Activated CD8-positive, alpha-beta memory T cell treated with anti-CD3 and anti-CD28 coated beads, Interleukin-2, amount 10 ng/mL, durations not matched to agents 7 days and 5 days (primary cell): ENCODE measurements at regions not wholly inside any gene's neighbourhood (a gene's known extent, or its start where the extent isn't known, plus 50 kb on each side); places are given as distances from the start of the nearest gene placed in this dataset.

Experiments
- ATAC-seq: fragments of 150-1000 bp; cut with Tn5 transposase; one replicate; pipeline ENCODE4 v1.10.0; 2021; ENCODE audit warnings: moderate library complexity
- CTCF ChIA-PET: fragments of 350-600 bp; sonication (Branson Sonifier 250); formaldehyde crosslinking; loops from one replicate; lab custom pipeline; 2021; ENCODE audit warnings: antibody characterized with exemption; lab: Charles Lee
- DNase-seq: peaks from one replicate; pipeline ENCODE4 v3.0.0-alpha.2; 2020
- H3K27ac Mint-ChIP-seq: one replicate; pipeline ENCODE4 v1.8.0; 2021; ENCODE audit warnings: mild to moderate bottlenecking, mixed read lengths
- H3K27me3 Mint-ChIP-seq: one replicate; pipeline ENCODE4 v1.8.0; 2021; ENCODE audit warnings: mixed read lengths
- H3K36me3 Mint-ChIP-seq: one replicate; pipeline ENCODE4 v1.8.0; 2021; ENCODE audit warnings: mild to moderate bottlenecking, mixed read lengths
- H3K4me1 Mint-ChIP-seq: one replicate; pipeline ENCODE4 v1.8.0; 2021; ENCODE audit warnings: mixed read lengths
- H3K4me3 Mint-ChIP-seq: one replicate; pipeline ENCODE4 v1.8.0; 2021; ENCODE audit warnings: mild to moderate bottlenecking, moderate library complexity, mixed read lengths
- H3K9me3 Mint-ChIP-seq: one replicate; pipeline ENCODE4 v1.8.0; 2022; ENCODE audit warnings: low read depth, mixed read lengths

DNA sequence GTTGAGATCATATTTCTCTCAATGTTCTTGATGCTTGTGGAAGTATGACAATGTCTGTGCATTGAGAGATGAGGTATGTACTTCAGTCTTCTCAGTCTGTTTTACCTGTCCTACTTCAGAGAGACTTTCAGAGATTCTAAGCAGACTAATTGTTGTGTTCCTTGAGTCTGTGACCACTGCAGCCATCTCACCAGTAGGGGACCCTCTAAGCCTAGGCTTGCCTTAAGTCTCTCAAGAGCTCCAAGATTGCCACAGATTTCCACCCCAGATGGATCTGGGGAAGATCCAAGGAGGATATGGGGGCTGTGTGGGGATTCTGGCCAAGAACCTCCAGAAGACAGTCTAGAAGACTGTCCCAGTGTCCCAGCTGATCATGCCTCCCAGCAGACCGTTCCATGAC lies 179.9 kb upstream of the PLET1 start:
- ATAC-seq (no peak), DNase-seq (no peak)
- CTCF ChIA-PET, result no interaction called here
- Mint-ChIP-seq H3K36me3 (peaks cover 3% of the 10 kb centered on the region), H3K4me3 (no peak overlapping the region), H3K9me3 (peaks cover 18% of the 10 kb centered on the region), H3K4me1 (no peaks in the 10 kb centered on the region), H3K27me3 (peaks cover 38% of the 10 kb centered on the region), H3K27ac (no peak overlapping the region)

GRCh38 chr11:112448168-112448567 lies 187.5 kb upstream of the PLET1 start:
- CTCF ChIA-PET, result no interaction called here
- Mint-ChIP-seq H3K4me3 (no peak overlapping the region), H3K27ac (no peak overlapping the region), H3K36me3 (peaks cover 3% of the 10 kb centered on the region), H3K27me3 (peaks cover 24% of the 10 kb centered on the region), H3K4me1 (no peaks in the 10 kb centered on the region), H3K9me3 (peaks cover 9% of the 10 kb centered on the region)
- ATAC-seq (no peak), DNase-seq (no peak)

DNA sequence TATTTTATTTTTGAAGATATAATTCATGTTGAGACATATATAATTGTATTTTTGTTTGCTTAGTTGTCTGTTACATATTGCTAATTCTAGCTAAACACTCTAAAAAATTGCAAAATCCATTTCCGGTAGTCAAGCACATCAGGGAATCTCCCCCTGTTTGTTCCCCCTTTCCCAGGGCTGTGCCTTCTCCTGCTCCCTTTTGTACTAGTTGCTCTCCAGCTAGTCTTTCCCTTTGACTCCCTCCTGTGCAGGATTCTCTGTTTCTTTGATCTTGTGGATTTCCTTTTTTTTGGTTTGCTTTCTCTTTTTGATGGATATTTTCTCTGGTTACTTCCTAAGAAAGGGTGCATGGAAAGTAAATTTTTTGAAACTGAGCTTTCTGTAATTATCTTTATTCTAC lies 188.1 kb upstream of the PLET1 start:
- ATAC-seq (no peak), DNase-seq (no peak)
- Mint-ChIP-seq H3K4me1 (no peaks in the 10 kb centered on the region), H3K4me3 (no peak overlapping the region), H3K36me3 (peaks cover 3% of the 10 kb centered on the region), H3K27ac (no peak overlapping the region), H3K9me3 (peaks cover 9% of the 10 kb centered on the region), H3K27me3 (peaks cover 23% of the 10 kb centered on the region)
- CTCF ChIA-PET, result no interaction called here

DNA sequence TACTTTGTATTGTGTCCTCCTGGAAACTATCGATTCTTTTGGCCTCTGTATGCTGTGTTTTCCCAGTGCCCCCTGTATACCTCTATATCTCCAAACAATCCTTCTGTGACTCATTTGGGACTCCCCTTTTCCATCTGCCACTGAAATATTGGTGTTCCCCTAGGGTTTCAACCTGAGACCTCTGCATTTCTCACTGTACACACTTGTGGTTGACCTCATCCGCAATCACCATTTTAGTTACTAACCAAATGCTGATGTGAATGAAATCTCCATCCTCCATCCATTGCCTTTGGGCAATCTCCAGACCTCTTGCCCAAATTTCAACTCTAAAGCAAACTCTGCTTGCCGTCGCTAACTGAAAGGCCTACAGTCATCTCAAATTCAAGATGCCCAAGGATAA lies 190.6 kb upstream of the PLET1 start:
- DNase-seq, result no peak
- Mint-ChIP-seq H3K4me3 (no peak overlapping the region), H3K9me3 (peaks cover 3% of the 10 kb centered on the region), H3K4me1 (peaks cover 4% of the 10 kb centered on the region), H3K27ac (no peak overlapping the region), H3K27me3 (peaks cover 15% of the 10 kb centered on the region), H3K36me3 (no peaks in the 10 kb centered on the region)
- ATAC-seq, result no peak
- CTCF ChIA-PET, result no interaction called here

- no peak for ATAC-seq
- Mint-ChIP-seq H3K9me3 (peaks cover 3% of the 10 kb centered on the region), H3K36me3 (no peaks in the 10 kb centered on the region), H3K4me1 (peaks cover 4% of the 10 kb centered on the region), H3K27ac (no peak overlapping the region), H3K4me3 (no peak overlapping the region), H3K27me3 (peaks cover 12% of the 10 kb centered on the region)
- peak; percentile 61 for DNase-seq
- CTCF ChIA-PET, result interaction anchor here (0.8 to 1.4 kb wide), 9 partner anchors 14 to 232 kb away, joined by 3 to 7 read pairs (median 3); no protein-coding TSS in a partner anchor
Measured at GRCh38 chr11:112453601-112454577, 193.2 kb upstream of the PLET1 start.

DNA sequence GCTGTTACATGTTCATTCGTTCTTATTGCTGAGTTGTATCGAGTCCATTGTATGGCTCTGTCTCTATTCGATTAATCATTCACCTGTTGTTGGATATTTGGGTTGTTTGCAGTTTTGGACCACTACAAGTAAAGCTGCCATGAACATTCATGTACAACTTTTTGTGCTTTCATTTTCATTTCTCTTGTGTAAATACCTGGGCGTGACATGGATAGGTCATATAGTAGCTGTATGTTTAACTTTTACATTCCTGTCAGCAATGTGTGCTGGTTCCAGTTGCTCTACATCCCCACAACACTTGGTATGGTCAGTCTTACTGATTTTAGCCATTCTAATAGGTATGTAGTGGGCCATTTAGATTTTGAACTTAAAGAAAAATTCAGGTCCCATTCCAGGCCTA lies 194.2 kb upstream of the PLET1 start:
- no peak for ATAC-seq
- CTCF ChIA-PET, result interaction anchor here (1.2 to 1.4 kb wide), 2 partner anchors 166 to 168 kb away, joined by 4 to 5 read pairs; no protein-coding TSS in a partner anchor

DNA sequence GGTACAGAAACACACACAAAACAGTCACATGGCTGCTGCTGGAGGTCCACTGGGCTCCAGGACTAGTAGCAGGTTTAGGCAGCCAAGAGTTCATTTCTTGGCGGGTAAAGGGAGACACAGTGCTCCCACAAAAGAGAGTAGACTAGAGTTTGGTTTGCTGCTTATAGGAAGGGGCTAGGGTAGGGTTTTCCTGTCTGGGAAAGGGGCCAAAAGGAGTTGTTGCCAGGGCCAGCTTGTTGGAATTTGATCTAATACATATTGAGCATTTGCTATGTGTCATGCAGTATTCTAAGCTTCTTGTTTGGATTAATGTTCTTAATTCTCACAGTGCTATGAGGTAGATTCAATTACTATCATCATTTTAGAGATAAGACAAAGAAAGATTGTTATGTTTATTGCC lies 195.1 kb upstream of the PLET1 start:
- no peaks in the 10 kb centered on the region for H3K36me3 Mint-ChIP-seq
- CTCF ChIA-PET, result no interaction called here
- ATAC-seq, result no peak
- peaks cover 3% of the 10 kb centered on the region for H3K9me3 Mint-ChIP-seq
- no peak for DNase-seq
- peaks cover 4% of the 10 kb centered on the region for H3K4me1 Mint-ChIP-seq
- H3K27me3 Mint-ChIP-seq, result no peaks in the 10 kb centered on the region
- no peak overlapping the region for H3K27ac Mint-ChIP-seq
- H3K4me3 Mint-ChIP-seq, result no peak overlapping the region

More for the DNA sequence above, 194.2 kb upstream of the PLET1 start:
- Mint-ChIP-seq H3K9me3 (peaks cover 3% of the 10 kb centered on the region), H3K36me3 (no peaks in the 10 kb centered on the region), H3K4me3 (no peak overlapping the region), H3K27me3 (peaks cover 4% of the 10 kb centered on the region), H3K27ac (no peak overlapping the region), H3K4me1 (peaks cover 4% of the 10 kb centered on the region)
- DNase-seq, result no peak

DNA sequence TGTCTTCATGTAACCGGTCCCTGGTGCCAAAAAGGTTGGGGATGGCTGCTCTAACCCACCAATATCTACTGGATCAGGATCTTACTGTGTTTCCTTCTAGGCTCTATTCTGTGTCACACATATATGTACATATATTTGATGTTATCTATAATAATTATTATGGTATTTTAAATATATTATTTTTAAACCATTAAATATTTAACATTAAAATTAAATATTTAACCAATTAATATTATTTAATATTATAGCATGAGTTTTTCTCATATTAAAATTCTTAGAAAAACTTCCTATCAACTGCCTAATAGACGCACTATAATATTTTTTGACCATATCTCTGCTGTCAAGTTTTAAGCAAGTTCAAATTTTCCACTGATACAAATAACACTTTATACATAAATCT lies 196.9 kb upstream of the PLET1 start:
- CTCF ChIA-PET, result no interaction called here
- H3K9me3 Mint-ChIP-seq, result peaks cover 3% of the 10 kb centered on the region
- H3K4me1 Mint-ChIP-seq, result peaks cover 4% of the 10 kb centered on the region
- no peak overlapping the region for H3K27ac Mint-ChIP-seq
- H3K4me3 Mint-ChIP-seq, result no peak overlapping the region
- no peaks in the 10 kb centered on the region for H3K27me3 Mint-ChIP-seq
- ATAC-seq (no peak), DNase-seq (no peak)
- H3K36me3 Mint-ChIP-seq, result no peaks in the 10 kb centered on the region

DNA sequence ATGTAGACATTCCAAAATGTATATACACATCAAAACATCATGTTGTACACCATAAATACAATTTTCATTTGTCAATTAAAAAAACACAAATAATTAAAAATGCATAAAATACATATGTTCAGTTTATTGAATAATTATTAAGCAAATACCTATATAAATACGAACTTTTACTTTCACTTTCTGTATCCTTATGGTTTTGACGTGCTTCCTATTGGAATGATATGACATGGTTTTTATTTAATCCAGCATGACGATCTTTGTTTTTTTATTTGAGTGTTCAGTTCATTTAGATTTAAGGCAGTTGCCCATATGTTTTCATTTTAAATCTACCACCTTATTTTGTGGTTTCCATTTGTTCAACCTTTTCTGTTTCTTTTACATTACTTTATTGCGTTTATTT lies 198.3 kb upstream of the PLET1 start:
- H3K27me3 Mint-ChIP-seq, result no peaks in the 10 kb centered on the region
- ATAC-seq, result no peak
- H3K27ac Mint-ChIP-seq, result no peak overlapping the region
- H3K4me1 Mint-ChIP-seq, result peaks cover 4% of the 10 kb centered on the region
- no peaks in the 10 kb centered on the region for H3K36me3 Mint-ChIP-seq
- peaks cover 3% of the 10 kb centered on the region for H3K9me3 Mint-ChIP-seq
- CTCF ChIA-PET, result no interaction called here
- no peak for DNase-seq
- H3K4me3 Mint-ChIP-seq, result no peak overlapping the region

GRCh38 chr11:112460141-112460540 lies 199.5 kb upstream of the PLET1 start:
- CTCF ChIA-PET, result no interaction called here
- H3K4me1 Mint-ChIP-seq, result no peaks in the 10 kb centered on the region
- no peaks in the 10 kb centered on the region for H3K36me3 Mint-ChIP-seq
- ATAC-seq, result no peak
- H3K27me3 Mint-ChIP-seq, result no peaks in the 10 kb centered on the region
- no peaks in the 10 kb centered on the region for H3K9me3 Mint-ChIP-seq
- no peak overlapping the region for H3K27ac Mint-ChIP-seq
- no peak overlapping the region for H3K4me3 Mint-ChIP-seq
- DNase-seq, result no peak

DNA sequence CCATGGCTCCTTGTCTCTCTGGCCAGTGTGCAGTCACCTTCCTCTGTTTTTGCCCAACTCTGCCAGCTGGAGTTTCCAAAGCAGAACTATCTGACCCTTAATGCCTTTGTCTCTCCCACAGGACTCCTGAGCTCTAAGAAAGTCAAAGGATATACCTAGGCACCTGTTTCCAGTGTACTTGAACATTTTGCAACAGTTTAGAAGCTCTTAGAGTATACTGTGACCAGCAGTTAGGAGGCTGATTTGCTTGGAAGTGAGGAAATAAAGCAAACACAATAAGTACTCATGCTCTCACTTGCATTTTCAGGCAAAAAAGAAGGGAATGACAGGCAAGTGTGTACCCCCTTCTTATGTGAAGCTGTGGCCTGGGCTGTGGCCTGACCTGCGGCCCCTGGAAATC lies 204.3 kb upstream of the PLET1 start:
- H3K9me3 Mint-ChIP-seq, result no peaks in the 10 kb centered on the region
- H3K27ac Mint-ChIP-seq, result no peak overlapping the region
- H3K4me3 Mint-ChIP-seq, result no peak overlapping the region
- H3K36me3 Mint-ChIP-seq, result no peaks in the 10 kb centered on the region
- H3K4me1 Mint-ChIP-seq, result no peaks in the 10 kb centered on the region
- ATAC-seq (no peak), DNase-seq (no peak)
- no peaks in the 10 kb centered on the region for H3K27me3 Mint-ChIP-seq
- CTCF ChIA-PET, result no interaction called here

GRCh38 chr11:112465433-112466024 lies 204.9 kb upstream of the PLET1 start:
- no peak overlapping the region for H3K27ac Mint-ChIP-seq
- H3K4me1 Mint-ChIP-seq, result no peaks in the 10 kb centered on the region
- no peak overlapping the region for H3K4me3 Mint-ChIP-seq
- CTCF ChIA-PET, result no interaction called here
- DNase-seq (no peak), ATAC-seq (no peak)
- H3K36me3 Mint-ChIP-seq, result no peaks in the 10 kb centered on the region
- no peaks in the 10 kb centered on the region for H3K27me3 Mint-ChIP-seq
- no peaks in the 10 kb centered on the region for H3K9me3 Mint-ChIP-seq

DNA sequence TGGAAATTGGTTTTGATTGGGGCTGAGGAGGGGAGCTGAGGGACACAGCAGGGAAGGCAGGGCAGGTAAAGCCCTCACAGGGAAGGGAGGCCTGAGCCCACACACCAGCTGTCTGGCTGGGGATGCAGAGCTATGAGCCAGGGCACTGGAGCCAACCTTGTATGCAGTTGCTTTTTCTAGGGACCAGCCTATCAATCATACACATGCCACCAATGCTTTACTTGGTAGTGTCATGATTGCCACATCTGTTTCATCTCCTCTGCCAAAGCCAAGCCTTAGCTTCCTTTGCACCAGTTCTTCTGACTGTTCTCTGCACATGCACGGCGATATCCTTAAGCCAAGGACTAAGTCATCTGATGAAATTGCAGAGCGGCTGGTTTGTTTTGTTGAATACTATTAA lies 207.1 kb upstream of the PLET1 start:
- Mint-ChIP-seq H3K27me3 (no peaks in the 10 kb centered on the region), H3K4me3 (no peak overlapping the region), H3K36me3 (no peaks in the 10 kb centered on the region), H3K9me3 (no peaks in the 10 kb centered on the region), H3K4me1 (no peaks in the 10 kb centered on the region), H3K27ac (no peak overlapping the region)
- ATAC-seq (no peak), DNase-seq (no peak)
- CTCF ChIA-PET, result interaction anchor here (0.6 to 1.5 kb wide), 2 partner anchors 14 to 20 kb away, joined by 3 to 4 read pairs; no protein-coding TSS in a partner anchor

- ATAC-seq (no peak), DNase-seq (no peak)
- Mint-ChIP-seq H3K36me3 (no peaks in the 10 kb centered on the region), H3K27me3 (peaks cover 4% of the 10 kb centered on the region), H3K27ac (no peak overlapping the region), H3K4me1 (no peaks in the 10 kb centered on the region), H3K9me3 (no peaks in the 10 kb centered on the region), H3K4me3 (no peak overlapping the region)
- CTCF ChIA-PET, result no interaction called here
Measured at GRCh38 chr11:112469376-112469775, 208.7 kb upstream of the PLET1 start.
